ENCODE measurements at regions not wholly inside any gene's neighbourhood (a gene's known extent, or its start where the extent isn't known, plus 50 kb on each side); places are given as distances from the start of the nearest gene placed in this dataset.

DNA sequence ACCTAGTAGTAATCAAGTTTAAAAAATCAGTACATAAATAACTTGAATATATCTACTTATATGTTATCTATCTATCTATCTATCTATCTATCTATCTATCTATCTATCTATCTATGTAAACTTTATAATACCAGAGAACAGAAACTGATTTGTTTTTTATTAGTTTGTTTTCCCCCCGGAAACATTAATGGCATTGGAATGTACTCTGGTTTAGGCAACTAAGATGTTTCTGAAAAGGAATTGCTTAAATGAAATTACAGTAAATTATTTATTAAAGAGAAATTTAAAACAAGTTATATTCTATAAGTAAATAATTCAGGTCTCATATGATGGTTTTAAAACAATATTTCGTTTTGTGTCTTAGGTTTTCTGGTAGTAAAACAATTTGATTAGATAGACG lies 681.0 kb upstream of the ADAMTS5 start:
- Histone ChIP-seq H2AFZ (ENCODE audit: low read depth, low read length) (no peak overlapping the region), H3K79me2 (ENCODE audit: control insufficient read depth, insufficient read depth, low read length) (no peaks in the 10 kb centered on the region), H3K27me3 (ENCODE audit: control insufficient read depth in 2 of 2, insufficient read depth in 2 of 2, low read length in 2 of 2) (no peaks in the 10 kb centered on the region), H3K27ac (ENCODE audit: extremely low read depth, low read depth, low read length) (no peak overlapping the region), H3K36me3 (ENCODE audit: control insufficient read depth, insufficient read depth, low read length) (no peaks in the 10 kb centered on the region), H3K4me3 (no peak overlapping the region), H3K9me1 (ENCODE audit: control insufficient read depth, insufficient read depth, low read length) (no peaks in the 10 kb centered on the region), H3K9me3 (replicated peaks; ENCODE audit: control insufficient read depth, insufficient read depth, low read depth, low read length) (no peaks in the 10 kb centered on the region), H3K4me2 (ENCODE audit: insufficient read depth, low read length) (no peak overlapping the region), H3K9ac (ENCODE audit: insufficient read depth in 1 of 2, low read depth in 2 of 2, low read length in 2 of 2) (no peak overlapping the region), H3K4me1 (replicated peaks in 1 of 2; ENCODE audit: control insufficient read depth in 2 of 2, insufficient read depth in 2 of 2, low read length in 2 of 2) (no peaks in the 10 kb centered on the region), H4K20me1 (replicated peaks; ENCODE audit: control insufficient read depth, insufficient read depth, low read length) (no peaks in the 10 kb centered on the region)
- in situ Hi-C loops (cut with MboI) = no loop called here
- FAIRE-seq (no peak), DNase-seq (ENCODE audit: extremely low read depth in 1 of 4, low spot score in 3 of 4) (no peak), ATAC-seq (no peak)
- 0% methylated on average over 3 of the region's 3 CpGs for whole genome bisulfite sequencing (ENCODE audit: insufficient coverage, low coverage, missing lambda C conversion rate)
- ChIA-PET POLR2A (no interaction called here), CTCF (ENCODE audit: low intra/inter-chr PET ratio) (no interaction called here)
- TF ChIP-seq, protein P1, sequence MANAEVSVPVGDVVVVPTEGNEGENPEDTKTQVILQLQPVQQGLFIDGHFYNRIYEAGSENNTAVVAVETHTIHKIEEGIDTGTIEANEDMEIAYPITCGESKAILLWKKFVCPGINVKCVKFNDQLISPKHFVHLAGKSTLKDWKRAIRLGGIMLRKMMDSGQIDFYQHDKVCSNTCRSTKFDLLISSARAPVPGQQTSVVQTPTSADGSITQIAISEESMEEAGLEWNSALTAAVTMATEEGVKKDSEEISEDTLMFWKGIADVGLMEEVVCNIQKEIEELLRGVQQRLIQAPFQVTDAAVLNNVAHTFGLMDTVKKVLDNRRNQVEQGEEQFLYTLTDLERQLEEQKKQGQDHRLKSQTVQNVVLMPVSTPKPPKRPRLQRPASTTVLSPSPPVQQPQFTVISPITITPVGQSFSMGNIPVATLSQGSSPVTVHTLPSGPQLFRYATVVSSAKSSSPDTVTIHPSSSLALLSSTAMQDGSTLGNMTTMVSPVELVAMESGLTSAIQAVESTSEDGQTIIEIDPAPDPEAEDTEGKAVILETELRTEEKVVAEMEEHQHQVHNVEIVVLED (CRISPR knock-in tag; IDR thresholded peaks at IDR 0.05) = no peak
- TF ChIP-seq WHSC1 (IDR thresholded peaks at IDR 0.05; ENCODE audit: low read length) (no peak), EP400 (IDR thresholded peaks at IDR 0.05) (no peak), ZNF263 (CRISPR knock-in tag; IDR thresholded peaks at IDR 0.05; ENCODE audit: borderline replicate concordance) (no peak), FOXJ3 (CRISPR knock-in tag; IDR thresholded peaks at IDR 0.05) (no peak)
- BruUV-seq (replicated peaks) = no TSS peak
- intact Hi-C loops (cut with micrococcal nuclease) = no loop called here

DNA sequence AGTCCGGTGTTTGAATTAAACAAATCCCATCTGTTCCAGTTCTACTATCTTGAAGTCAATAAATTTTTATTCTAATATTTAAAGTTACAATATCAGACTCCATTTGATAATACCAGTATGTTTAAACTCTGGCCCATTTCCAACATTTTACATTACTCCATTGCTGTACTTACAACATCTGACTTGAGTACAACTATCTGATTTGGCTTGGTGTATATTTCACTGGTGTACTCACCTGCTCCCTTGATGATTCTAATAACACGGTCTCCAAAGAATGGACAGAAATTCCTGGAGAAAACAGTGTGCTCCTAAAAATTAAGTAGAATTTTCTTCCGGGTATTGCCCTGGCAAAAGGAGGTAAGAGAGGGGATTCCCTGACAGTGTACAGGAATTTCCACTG lies 680.5 kb upstream of the ADAMTS5 start:
- CTCF ChIA-PET (ENCODE audit: low intra/inter-chr PET ratio) = no interaction called here
- 0% methylated on average over 3 of the region's 3 CpGs for WGBS (ENCODE audit: insufficient coverage, low coverage, missing lambda C conversion rate)
- no TSS peak for BruUV-seq (replicated peaks)

More for the DNA sequence above, 680.5 kb upstream of the ADAMTS5 start:
- Histone ChIP-seq H3K27ac (ENCODE audit: extremely low read depth, low read depth, low read length) (no peak overlapping the region), H3K4me3 (no peak overlapping the region), H4K20me1 (replicated peaks; ENCODE audit: control insufficient read depth, insufficient read depth, low read length) (no peaks in the 10 kb centered on the region), H3K4me2 (ENCODE audit: insufficient read depth, low read length) (no peak overlapping the region), H3K79me2 (ENCODE audit: control insufficient read depth, insufficient read depth, low read length) (no peaks in the 10 kb centered on the region), H3K4me1 (replicated peaks in 1 of 2; ENCODE audit: control insufficient read depth in 2 of 2, insufficient read depth in 2 of 2, low read length in 2 of 2) (no peaks in the 10 kb centered on the region), H3K9me1 (ENCODE audit: control insufficient read depth, insufficient read depth, low read length) (no peaks in the 10 kb centered on the region), H3K27me3 (ENCODE audit: control insufficient read depth in 2 of 2, insufficient read depth in 2 of 2, low read length in 2 of 2) (no peaks in the 10 kb centered on the region), H3K36me3 (ENCODE audit: control insufficient read depth, insufficient read depth, low read length) (no peaks in the 10 kb centered on the region), H3K9ac (ENCODE audit: insufficient read depth in 1 of 2, low read depth in 2 of 2, low read length in 2 of 2) (no peak overlapping the region), H2AFZ (ENCODE audit: low read depth, low read length) (no peak overlapping the region), H3K9me3 (replicated peaks; ENCODE audit: control insufficient read depth, insufficient read depth, low read depth, low read length) (no peaks in the 10 kb centered on the region)
- intact Hi-C loops (cut with micrococcal nuclease) (no loop called here), in situ Hi-C loops (cut with MboI) (no loop called here)
- POLR2A ChIA-PET = no interaction called here
- DNase-seq (ENCODE audit: extremely low read depth in 1 of 4, low spot score in 3 of 4) (no peak), FAIRE-seq (no peak), ATAC-seq (no peak)
- no peak for TF ChIP-seq PCBP2 (IDR thresholded peaks at IDR 0.05; ENCODE audit: low read depth, low read length, poor library complexity, severe bottlenecking)
- no peak for TF ChIP-seq TARDBP (IDR thresholded peaks at IDR 0.05)
- TF ChIP-seq, protein P2, sequence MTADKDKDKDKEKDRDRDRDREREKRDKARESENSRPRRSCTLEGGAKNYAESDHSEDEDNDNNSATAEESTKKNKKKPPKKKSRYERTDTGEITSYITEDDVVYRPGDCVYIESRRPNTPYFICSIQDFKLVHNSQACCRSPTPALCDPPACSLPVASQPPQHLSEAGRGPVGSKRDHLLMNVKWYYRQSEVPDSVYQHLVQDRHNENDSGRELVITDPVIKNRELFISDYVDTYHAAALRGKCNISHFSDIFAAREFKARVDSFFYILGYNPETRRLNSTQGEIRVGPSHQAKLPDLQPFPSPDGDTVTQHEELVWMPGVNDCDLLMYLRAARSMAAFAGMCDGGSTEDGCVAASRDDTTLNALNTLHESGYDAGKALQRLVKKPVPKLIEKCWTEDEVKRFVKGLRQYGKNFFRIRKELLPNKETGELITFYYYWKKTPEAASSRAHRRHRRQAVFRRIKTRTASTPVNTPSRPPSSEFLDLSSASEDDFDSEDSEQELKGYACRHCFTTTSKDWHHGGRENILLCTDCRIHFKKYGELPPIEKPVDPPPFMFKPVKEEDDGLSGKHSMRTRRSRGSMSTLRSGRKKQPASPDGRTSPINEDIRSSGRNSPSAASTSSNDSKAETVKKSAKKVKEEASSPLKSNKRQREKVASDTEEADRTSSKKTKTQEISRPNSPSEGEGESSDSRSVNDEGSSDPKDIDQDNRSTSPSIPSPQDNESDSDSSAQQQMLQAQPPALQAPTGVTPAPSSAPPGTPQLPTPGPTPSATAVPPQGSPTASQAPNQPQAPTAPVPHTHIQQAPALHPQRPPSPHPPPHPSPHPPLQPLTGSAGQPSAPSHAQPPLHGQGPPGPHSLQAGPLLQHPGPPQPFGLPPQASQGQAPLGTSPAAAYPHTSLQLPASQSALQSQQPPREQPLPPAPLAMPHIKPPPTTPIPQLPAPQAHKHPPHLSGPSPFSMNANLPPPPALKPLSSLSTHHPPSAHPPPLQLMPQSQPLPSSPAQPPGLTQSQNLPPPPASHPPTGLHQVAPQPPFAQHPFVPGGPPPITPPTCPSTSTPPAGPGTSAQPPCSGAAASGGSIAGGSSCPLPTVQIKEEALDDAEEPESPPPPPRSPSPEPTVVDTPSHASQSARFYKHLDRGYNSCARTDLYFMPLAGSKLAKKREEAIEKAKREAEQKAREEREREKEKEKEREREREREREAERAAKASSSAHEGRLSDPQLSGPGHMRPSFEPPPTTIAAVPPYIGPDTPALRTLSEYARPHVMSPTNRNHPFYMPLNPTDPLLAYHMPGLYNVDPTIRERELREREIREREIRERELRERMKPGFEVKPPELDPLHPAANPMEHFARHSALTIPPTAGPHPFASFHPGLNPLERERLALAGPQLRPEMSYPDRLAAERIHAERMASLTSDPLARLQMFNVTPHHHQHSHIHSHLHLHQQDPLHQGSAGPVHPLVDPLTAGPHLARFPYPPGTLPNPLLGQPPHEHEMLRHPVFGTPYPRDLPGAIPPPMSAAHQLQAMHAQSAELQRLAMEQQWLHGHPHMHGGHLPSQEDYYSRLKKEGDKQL (CRISPR knock-in tag; IDR thresholded peaks at IDR 0.05; ENCODE audit: borderline replicate concordance) = no peak
